ENCODE measurements at regions not wholly inside any gene's neighbourhood (a gene's known extent, or its start where the extent isn't known, plus 50 kb on each side); places are given as distances from the start of the nearest gene placed in this dataset.
"Not testable (repeated sequence)": the region's sequence is repeated elsewhere in the genome, so short reads cannot be mapped to it uniquely, and the experiment has no call there.

DNA sequence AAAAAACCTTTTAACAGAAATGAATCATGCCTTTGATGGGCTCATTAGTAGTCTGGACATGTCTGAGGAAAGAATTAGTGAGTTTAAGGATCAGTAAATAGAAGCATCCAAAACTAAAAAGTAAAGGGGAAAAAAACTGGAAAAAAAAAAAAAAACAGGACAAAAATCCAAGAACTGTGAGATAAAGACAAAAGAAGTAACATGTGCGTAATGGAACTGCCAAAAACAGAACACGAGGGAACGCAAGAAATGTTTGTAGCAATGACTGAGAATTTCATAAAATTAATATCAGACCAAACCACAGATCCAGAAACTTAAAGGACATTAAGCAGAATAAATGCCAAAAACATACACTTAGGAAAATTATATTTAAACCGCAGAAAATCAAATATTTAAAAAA, 77.4 kb downstream of the MS4A13 start:
- DNase-seq: no peak

DNA sequence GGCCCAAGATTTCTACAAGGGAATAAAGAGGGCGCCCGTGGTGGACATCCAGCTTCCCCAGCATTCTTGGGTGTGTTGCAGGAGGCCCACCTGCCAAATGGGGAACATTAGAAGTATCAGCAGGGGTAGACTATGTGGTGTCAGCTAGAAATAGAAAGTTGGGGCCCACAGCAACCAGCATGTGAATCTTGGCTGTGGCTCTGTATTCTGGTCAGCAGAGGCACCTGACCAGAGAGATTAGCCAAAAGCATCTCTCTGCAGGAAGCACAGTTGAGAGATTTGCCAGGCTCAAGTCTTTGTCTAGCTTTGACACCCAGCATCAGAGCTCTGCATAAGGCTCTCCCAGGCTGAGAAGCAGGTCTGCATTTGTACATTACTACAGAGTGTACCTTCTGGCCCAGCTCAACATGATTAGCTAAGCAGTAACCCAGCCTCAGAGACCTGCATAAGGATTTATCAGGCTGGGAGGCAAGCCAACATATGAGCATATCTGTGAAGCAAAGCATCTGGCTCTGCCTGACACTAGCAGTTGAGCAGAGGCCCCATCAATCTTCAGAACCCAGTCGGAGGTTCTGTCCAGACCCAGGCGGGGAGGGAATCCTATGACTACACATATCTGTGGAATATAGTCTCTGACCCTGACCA, 79.9 kb downstream of the MS4A13 start:
- DNase-seq: no peak

DNA sequence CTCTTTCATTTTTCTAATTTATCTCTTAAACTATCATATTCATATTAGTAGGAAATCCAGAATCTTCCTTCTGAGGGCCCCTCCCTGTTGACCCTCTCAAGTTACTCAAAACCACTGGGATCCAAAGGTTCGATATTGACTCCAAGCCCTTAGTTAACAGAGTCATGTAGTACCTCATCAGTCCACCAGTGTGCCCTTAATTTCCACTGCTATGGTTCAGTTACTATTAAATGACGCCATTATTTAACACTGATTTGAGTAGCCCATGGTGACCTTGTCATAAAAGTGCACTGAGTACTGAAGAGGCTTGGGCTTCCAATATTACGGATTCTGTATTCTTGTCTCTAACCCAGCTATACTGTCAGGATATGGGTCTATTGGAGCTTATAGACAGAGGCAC, 91.9 kb upstream of the MS4A8 start:
- DNase-seq: no peak

DNA sequence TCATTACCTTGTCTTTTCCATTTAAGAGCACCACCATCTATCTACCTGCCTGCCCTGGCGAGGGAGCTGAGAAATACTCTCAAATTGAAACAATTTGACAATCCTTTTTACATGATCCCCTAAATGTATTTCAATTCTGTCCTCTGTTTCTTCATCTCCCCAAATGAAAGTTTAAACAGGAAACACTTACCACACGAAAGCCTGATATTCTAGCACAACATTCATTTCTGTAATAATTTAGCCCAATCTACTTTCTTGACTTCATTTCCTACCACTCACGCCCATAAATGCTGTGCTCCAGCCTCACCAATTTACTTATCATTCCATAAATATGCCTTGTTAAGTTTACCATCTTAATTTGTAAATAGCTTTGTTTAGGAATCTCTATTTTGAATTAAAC, 89.8 kb upstream of the MS4A8 start:
- no peak for DNase-seq

DNA sequence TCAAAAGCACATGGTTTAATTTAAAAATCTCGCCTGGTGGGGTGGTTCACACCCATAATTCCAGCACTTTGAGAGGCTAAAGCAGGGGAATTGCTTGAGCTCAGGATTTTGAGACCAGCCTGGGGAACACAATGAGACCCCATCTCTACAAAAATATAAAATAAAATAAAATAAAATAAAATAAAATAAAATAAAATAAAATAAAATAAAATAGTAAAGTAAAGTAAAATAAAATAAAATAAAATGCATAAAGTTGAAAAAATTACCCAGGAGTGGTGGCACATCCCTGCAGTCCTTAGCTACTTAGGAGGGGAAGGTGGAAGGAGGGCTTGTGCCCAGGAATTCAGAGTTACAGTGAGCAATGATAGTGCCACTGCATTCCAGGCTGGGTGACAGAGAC, 88.7 kb upstream of the MS4A8 start:
- DNase-seq: no peak

DNA sequence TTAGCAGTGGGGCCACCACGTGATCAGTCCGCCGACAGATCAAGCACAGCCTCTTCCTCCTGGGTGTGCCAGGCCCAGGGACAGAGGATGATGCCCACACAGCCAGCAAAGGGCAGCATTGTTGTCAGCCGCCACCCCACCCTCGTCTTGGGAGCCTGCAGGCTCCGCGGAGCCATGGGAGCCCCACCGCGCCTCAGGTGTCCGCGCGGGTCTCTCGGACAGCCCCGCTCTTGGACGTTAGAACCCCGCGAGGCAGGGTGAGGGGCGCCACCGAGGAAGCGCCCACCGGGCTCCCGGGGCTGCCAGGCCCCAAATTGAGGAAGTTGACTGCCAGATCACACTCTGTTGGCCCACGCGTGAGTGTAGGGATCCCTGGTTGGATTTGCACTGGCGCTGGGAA, 83.9 kb upstream of the MS4A8 start:
- DNase-seq: no peak

DNA sequence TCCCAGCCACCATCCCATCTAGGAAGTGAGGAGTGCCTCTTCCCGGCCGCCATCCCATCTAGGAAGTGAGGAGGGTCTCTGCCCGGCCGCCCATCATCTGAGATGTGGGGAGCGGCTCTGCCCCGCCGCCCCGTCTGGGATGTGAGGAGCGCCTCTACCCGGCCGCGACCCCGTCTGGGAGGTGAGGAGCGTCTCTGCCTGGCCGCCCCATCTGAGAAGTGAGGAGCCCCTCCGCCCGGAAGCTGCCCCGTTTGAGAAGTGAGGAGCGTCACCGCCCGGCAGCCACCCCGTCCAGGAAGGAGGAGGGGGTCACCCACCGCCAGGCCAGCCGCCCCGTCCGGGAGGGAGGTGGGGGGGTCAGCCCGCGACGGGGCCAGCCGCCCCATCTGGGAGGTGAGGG, 77.5 kb upstream of the MS4A8 start:
- not testable (repeated sequence) for DNase-seq

DNA sequence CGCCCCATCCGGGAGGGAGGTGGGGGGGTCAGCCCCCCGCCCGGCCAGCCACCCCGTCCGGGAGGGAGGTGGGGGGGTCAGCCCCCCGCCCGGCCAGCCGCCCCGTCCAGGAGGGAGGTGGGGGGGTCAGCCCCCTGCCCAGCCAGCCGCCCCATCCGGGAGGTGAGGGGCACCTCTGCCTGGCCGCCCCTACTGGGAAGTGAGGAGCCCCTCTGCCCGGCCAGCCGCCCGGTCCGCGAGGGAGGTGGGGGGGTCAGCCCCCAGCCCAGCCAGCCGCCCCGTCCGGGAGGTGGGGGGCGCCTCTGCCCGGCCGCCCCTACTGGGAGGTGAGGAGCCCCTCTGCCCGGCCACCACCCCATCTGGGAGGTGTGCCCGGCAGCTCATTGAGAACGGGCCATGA, 76.6 kb upstream of the MS4A8 start:
- DNase-seq: not testable (repeated sequence)

DNA sequence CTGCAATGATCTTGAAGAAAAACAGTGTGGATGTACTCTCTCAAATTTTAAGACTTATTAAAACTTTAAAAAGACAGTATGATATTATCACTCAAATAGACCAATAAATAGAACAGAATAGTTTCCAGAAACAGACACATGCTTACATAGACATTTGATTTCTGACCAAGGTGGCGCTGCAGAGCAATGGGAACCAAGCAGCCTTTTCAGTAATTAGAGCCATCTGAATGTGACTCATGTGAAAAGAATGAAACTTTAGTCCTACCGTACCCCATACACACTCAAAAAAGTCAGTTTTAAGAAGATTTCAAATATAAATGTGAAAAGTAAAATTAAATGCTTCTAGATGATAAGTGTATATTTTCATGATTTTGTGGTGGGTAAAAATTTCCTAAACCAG, 74.2 kb upstream of the MS4A8 start:
- DNase-seq: peak; percentile 2

DNA sequence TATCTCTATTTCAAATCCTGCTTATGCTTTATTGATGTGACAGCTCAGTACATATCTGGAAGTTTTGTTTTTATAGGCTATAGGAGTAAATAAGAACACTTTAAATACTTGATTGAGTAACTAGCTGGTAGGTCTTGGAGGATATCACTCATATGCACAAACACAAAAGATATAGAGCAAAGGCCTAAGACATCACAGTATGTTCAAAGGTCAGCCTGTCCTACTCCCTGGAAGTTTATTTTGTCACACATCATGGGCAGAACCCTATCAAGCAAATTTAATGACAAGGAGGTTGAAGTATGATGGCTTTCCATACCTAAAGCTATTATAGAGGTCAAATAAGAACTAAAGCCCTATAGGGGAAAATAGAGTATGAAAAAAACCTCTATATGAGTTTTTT, 70.0 kb upstream of the MS4A8 start:
- no peak for DNase-seq

DNA sequence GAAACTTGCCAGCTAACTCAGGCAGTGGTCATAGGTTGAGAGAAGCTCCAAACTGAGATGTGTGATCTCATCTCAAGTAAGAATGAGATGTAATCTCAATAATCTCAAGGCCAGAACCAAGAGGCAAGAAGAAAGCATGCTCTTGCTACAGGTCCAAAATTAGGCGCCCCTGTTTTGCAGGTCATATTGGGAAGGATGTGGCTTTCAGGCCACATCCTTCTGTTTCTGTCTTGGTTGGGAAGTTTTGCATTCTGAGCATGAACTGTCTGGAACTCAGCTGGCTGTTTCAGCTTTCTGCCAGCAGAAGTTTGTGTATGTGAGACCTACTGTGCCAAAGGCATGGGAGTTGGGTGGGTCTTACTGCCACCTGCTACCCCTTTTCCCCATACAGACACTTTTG, 67.5 kb upstream of the MS4A8 start:
- no peak for DNase-seq

DNA sequence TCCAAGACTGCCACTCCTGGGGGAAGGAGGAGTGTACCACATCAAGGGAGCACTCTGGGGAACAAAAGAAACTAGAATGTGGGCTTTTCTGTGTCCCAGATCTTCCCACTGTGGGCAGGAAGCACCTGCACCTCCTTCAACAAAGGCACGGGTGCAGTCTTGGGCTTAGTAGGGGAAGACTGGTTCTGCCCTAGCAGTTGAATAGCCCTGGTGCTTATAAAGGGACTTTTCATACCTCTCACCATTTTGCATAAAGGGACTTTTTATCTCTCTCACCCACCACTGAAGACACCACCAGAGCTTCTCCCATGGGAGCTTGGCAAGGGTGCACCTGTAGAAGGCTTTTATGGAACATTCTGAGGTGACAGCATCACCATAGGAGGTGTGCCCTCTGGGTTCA, 65.8 kb upstream of the MS4A8 start:
- no peak for DNase-seq

DNA sequence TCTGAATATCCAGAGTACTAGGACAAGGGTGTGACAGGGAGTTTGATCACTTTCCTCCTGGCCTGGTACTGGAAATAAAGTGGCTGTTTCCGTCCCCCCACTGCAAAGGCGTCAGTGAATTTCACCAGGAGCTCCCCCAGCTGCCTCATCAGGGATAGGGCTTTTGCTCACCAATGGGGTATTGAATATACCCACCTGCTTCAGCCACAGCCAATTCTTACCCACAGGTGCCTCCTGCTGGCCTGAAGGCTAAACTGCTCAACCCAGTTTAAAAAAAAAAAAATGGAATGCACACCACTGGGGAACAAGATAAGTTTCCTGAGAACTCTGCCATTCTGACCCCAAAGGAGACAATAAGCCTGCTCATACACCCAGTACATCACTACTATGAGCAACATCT, 65.3 kb upstream of the MS4A8 start:
- no peak for DNase-seq

DNA sequence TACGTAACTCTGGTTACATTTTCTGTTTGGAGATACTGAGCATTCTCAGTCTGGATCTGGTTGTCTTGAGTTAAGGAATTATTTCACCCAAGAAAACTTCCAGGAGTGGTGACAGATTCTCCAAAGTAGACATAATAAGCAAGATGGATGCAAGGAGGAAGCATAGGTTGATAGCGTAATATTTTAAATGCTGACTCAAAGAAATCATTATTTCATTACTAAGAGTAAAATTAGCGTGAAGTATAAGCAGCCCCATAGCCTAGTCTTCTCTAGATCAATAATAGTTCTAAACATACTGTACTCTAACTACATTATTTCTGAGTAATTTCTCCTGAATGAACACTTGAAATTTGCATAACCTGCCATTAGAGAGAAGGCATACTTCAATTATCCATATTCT, 57.5 kb upstream of the MS4A8 start:
- DNase-seq: no peak

DNA sequence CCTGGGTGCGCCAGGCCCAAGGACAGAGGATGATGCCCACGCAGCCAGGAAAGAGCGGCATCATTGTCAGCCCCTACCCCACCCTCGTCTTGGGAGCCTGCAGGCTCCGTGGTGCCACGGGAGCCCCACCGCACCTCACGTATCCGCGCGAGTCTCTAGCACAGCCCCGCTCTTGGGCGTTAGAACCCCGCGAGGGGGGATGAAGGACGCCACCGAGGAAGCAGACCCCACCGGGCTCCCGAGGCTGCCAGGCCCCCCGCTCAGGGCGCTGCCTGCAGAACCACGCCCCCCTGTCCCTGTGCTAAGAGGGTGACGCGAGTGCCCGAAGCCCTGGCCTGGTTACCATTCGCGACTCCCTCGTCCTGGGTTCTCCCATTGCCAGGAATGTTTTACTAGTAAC, 52.3 kb upstream of the MS4A8 start:
- no peak for DNase-seq
